Small intestine (tissue), 7 donors: ENCODE measurements at regions not wholly inside any gene's neighbourhood (a gene's known extent, or its start where the extent isn't known, plus 50 kb on each side); places are given as distances from the start of the nearest gene placed in this dataset.

Source experiments
- DNase-seq, 2 donors: peaks; one replicate each; pipeline versions ENCODE4 v3.0.0 to v3.0.0-alpha.2; 2013
- FAIRE-seq: peaks from 2 replicates; lab custom pipeline; 2012; peaks lifted over from hg19 to GRCh38; lab: Jason Lieb, UNC
- H3K27ac ChIP-seq, 3 donors: one replicate each; pipeline ENCODE4 v1.5.1; 2013; ENCODE audit warnings: low read length in 2 of 3, mild to moderate bottlenecking in 2 of 3, control low read depth in 1 of 3, inconsistent platforms in 1 of 3, low read depth in 1 of 3, moderate library complexity in 1 of 3
- H3K27me3 ChIP-seq, 3 donors: one replicate each; pipeline ENCODE4 v1.6.1; 2013; ENCODE audit warnings: low read length in 3 of 3, inconsistent platforms in 1 of 3; ENCODE audit not compliant: control insufficient read depth in 3 of 3, insufficient read depth in 3 of 3
- H3K36me3 ChIP-seq, 3 donors: one replicate each; pipeline ENCODE4 v1.6.1; 2013; ENCODE audit warnings: low read length in 3 of 3, inconsistent platforms in 1 of 3, low read depth in 1 of 3, mild to moderate bottlenecking in 1 of 3, moderate library complexity in 1 of 3; ENCODE audit not compliant: control insufficient read depth in 3 of 3, insufficient read depth in 2 of 3
- H3K4me1 ChIP-seq, 3 donors: one replicate each; pipeline ENCODE4 v1.6.1; 2013; ENCODE audit warnings: low read length in 2 of 3, inconsistent platforms in 1 of 3, low read depth in 1 of 3, mild to moderate bottlenecking in 1 of 3, moderate library complexity in 1 of 3; ENCODE audit not compliant: control insufficient read depth in 3 of 3, insufficient read depth in 2 of 3
- H3K4me3 ChIP-seq, 3 donors: one replicate each; pipeline ENCODE4 v1.5.1; 2013; ENCODE audit warnings: low read length in 3 of 3, control low read depth in 1 of 3, inconsistent platforms in 1 of 3, low read depth in 1 of 3, mild to moderate bottlenecking in 1 of 3, moderate library complexity in 1 of 3
- H3K9me3 ChIP-seq, 2 donors: one replicate each; pipeline ENCODE4 v1.6.1; 2013; ENCODE audit warnings: low read depth in 1 of 2, low read length in 1 of 2; ENCODE audit not compliant: control insufficient read depth in 2 of 2, insufficient read depth in 1 of 2
- WGBS, 3 donors: extraction: QIAGEN DNeasy Blood & Tissue Kit; methylation state at CpG; one replicate each; pipeline ENCODE4 v1.1.7; 2013; 5-methylcytosine and 5-hydroxymethylcytosine counted together
- donor health status: healthy with polysubstance abuse.
- donor health status: control.
- donor health status: control.
- donor health status: Bipolar disorder and iron deficiency.
- donor health status: healthy.

DNA sequence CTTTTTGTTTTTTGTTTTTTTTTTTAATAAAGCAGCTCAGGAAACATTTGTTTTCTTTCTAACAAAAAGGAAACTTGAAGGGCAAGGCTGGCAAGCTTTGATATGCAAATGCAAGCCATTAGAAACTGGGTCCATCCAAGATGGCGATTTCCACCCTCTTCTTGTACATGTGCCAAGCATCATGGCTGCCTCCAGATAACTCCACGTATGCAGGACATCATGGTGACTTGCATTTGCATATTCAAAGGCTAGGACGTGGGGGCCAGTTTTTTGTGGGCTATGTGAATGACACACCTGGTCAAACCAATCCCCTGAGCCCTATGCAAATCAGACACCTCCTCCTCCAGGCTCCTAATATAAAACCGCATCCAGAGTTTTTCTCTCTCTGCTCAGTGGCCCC lies 692.6 kb downstream of the FAM133A start:
- no peak overlapping the region for H3K4me3 ChIP-seq

GRCh38 chrX:94389044-94389443 lies 715.0 kb downstream of the FAM133A start:
- Histone ChIP-seq H3K27ac (no peak overlapping the region), H3K36me3 (no peaks in the 10 kb centered on the region), H3K4me3 (no peak overlapping the region), H3K4me1 (no peaks in the 10 kb centered on the region), H3K9me3 (no peaks in the 10 kb centered on the region), H3K27me3 (no peaks in the 10 kb centered on the region)
- FAIRE-seq (no peak), DNase-seq (no peak)

More for the DNA sequence above, 692.6 kb downstream of the FAM133A start:
- H3K9me3 ChIP-seq: no peaks in the 10 kb centered on the region
- no peak for DNase-seq
- no peaks in the 10 kb centered on the region for H3K36me3 ChIP-seq
- no peaks in the 10 kb centered on the region for H3K27me3 ChIP-seq
- no peaks in the 10 kb centered on the region for H3K4me1 ChIP-seq
- no peak overlapping the region for H3K27ac ChIP-seq
- 51 to 64% (median 60%) methylated on average over 4 of the region's 4 CpGs for WGBS, 3 donors
- FAIRE-seq: no peak

GRCh38 chrX:94400488-94400887 lies 726.5 kb downstream of the FAM133A start:
- Histone ChIP-seq H3K4me3 (no peak overlapping the region), H3K27me3 (no peaks in the 10 kb centered on the region), H3K27ac (no peak overlapping the region), H3K36me3 (no peaks in the 10 kb centered on the region), H3K9me3 (peaks cover 0 to 1% of the 10 kb centered on the region in 2 donors), H3K4me1 (no peaks in the 10 kb centered on the region)
- DNase-seq (no peak), FAIRE-seq (no peak)
- 61 to 75% (median 65%) methylated on average over 2 of the region's 2 CpGs for WGBS, 3 donors

GRCh38 chrX:94401426-94401825 lies 727.4 kb downstream of the FAM133A start:
- H3K9me3 ChIP-seq: peaks cover 0 to 1% of the 10 kb centered on the region in 2 donors
- no peak overlapping the region for H3K27ac ChIP-seq
- FAIRE-seq (no peak), DNase-seq (no peak)
- no peaks in the 10 kb centered on the region for H3K4me1 ChIP-seq
- H3K27me3 ChIP-seq: no peaks in the 10 kb centered on the region
- H3K4me3 ChIP-seq: no peak overlapping the region
- 69 to 87% (median 80%) methylated on average over 2 of the region's 2 CpGs for WGBS, 3 donors
- no peaks in the 10 kb centered on the region for H3K36me3 ChIP-seq

GRCh38 chrX:94414746-94415145 lies 740.7 kb downstream of the FAM133A start:
- 77 to 91% (median 86%) methylated on average over 4 of the region's 4 CpGs for WGBS, 3 donors
- Histone ChIP-seq H3K27me3 (no peaks in the 10 kb centered on the region), H3K36me3 (no peaks in the 10 kb centered on the region), H3K4me1 (no peaks in the 10 kb centered on the region), H3K27ac (no peak overlapping the region), H3K9me3 (no peaks in the 10 kb centered on the region), H3K4me3 (no peak overlapping the region)
- DNase-seq (no peak), FAIRE-seq (no peak)

DNA sequence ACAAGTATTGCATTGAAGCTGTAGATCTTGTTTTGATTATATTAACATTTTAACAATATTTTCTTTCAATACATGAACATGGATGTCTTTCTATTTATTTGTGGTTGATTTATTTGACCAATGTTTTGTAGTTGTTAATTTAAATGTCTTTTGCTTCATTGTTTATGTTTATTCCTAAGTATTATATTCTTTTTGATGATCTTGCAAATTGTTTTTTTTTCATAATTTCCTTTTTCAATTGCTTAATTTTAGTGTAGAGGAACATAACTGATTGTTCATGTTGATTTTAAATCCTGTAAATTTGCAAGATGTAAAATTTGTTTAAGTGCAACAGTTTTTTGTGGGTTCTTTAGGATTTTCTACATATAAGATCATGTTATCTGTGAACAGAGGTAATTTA lies 744.1 kb downstream of the FAM133A start:
- H3K27ac ChIP-seq: no peak overlapping the region
- H3K4me3 ChIP-seq: no peak overlapping the region
- H3K9me3 ChIP-seq: no peaks in the 10 kb centered on the region
- H3K4me1 ChIP-seq: no peaks in the 10 kb centered on the region
- H3K36me3 ChIP-seq: no peaks in the 10 kb centered on the region
- H3K27me3 ChIP-seq: no peaks in the 10 kb centered on the region
- no peak for DNase-seq
- no peak for FAIRE-seq

DNA sequence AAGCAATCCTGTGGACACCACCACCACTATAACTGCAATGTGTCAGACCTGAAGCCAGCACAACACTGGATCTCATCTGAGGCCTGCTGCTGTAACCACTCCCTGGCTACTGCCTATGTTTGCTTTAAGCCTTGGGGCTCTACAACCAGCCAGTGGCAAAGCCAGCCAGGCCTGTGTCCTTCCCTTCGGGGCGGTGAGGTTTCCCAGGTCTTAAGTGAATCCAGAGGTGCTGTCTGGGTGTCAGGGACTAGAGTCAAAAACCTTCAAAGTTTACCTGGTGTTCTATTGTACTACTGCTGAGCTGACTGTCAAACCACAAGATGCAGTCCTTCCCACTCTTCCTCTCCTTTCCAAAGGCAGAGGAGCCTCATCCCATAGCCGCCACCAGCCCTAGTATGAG lies 750.5 kb downstream of the FAM133A start:
- Histone ChIP-seq H3K9me3 (no peaks in the 10 kb centered on the region), H3K27me3 (no peaks in the 10 kb centered on the region), H3K36me3 (no peaks in the 10 kb centered on the region), H3K4me1 (no peaks in the 10 kb centered on the region), H3K27ac (no peak overlapping the region), H3K4me3 (no peak overlapping the region)
- no peak for DNase-seq
- no peak for FAIRE-seq
- WGBS, 3 donors: 85 to 93% (median 91%) methylated on average over 3 of the region's 3 CpGs

DNA sequence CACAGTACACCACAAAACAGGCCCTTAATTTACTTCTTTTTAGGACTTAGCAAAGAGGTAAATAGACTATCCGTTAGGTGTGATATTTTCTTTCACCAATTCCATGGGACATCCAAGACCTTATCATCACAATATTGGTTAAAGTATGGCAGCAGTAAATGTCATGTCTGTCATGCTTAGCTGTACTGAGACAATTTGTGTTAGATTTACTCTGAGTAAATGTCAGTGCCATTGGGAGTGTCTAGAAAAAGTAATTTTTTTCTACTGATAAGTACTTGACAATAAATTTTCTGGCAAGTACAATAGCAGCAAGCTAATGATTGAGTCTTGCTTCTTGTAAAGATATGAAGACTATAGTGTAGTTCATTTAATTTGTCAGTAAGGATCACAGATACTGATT lies 756.1 kb downstream of the FAM133A start:
- Histone ChIP-seq H3K27me3 (no peaks in the 10 kb centered on the region), H3K9me3 (no peaks in the 10 kb centered on the region), H3K27ac (no peak overlapping the region), H3K4me3 (no peak overlapping the region), H3K4me1 (no peaks in the 10 kb centered on the region), H3K36me3 (no peaks in the 10 kb centered on the region)
- DNase-seq (no peak), FAIRE-seq (no peak)
- 56 to 93% (median 79%) methylated on average over 1 of the region's 1 CpG for WGBS, 3 donors

GRCh38 chrX:94435799-94436198 lies 761.8 kb downstream of the FAM133A start:
- Histone ChIP-seq H3K36me3 (no peaks in the 10 kb centered on the region), H3K27ac (no peak overlapping the region), H3K4me3 (no peak overlapping the region), H3K4me1 (no peaks in the 10 kb centered on the region), H3K9me3 (no peaks in the 10 kb centered on the region), H3K27me3 (no peaks in the 10 kb centered on the region)
- no peak for FAIRE-seq
- no peak for DNase-seq
- WGBS, 3 donors: 65 to 87% (median 81%) methylated on average over 4 of the region's 4 CpGs
